ENCODE measurements at regions not wholly inside any gene's neighbourhood (a gene's known extent, or its start where the extent isn't known, plus 50 kb on each side); places are given as distances from the start of the nearest gene placed in this dataset.

GRCh38 chr3:161713731-161714130 lies 217.1 kb downstream of the OTOL1 start:
- no peaks in the 10 kb centered on the region for H3K4me1 ChIP-seq
- no peaks in the 10 kb centered on the region for H3K9me3 ChIP-seq (replicated peaks in 1 of 11)
- H4K20me1 ChIP-seq = no peaks in the 10 kb centered on the region
- no peak overlapping the region for H3K4me3 ChIP-seq
- H3K9ac ChIP-seq = no peak overlapping the region
- no peaks in the 10 kb centered on the region for H3K36me3 ChIP-seq
- H3K4me2 ChIP-seq = no peak overlapping the region
- H3K27ac ChIP-seq = no peak overlapping the region
- H3K27me3 ChIP-seq = no peaks in the 10 kb centered on the region
- no peak for TF ChIP-seq Cebpa-rat (IDR thresholded peaks at IDR 0.05)

- Histone ChIP-seq H3K9ac (no peak overlapping the region), H3K27ac (no peak overlapping the region), H3K4me1 (no peaks in the 10 kb centered on the region), H3K9me3 (replicated peaks in 1 of 11) (0 out of 22 replicates have a peak, but pooled peaks cover 0 to 1% (median 0%) of the 10 kb centered on the region in 11 experiments), H4K20me1 (no peaks in the 10 kb centered on the region), H3K27me3 (no peaks in the 10 kb centered on the region), H3K36me3 (no peaks in the 10 kb centered on the region), H3K4me3 (no peak overlapping the region), H3K4me2 (no peak overlapping the region)
- TF ChIP-seq Cebpa-rat (IDR thresholded peaks at IDR 0.05) = no peak
These were observed 235.4 kb downstream of the OTOL1 start for GRCh38 chr3:161731968-161732367.

- Histone ChIP-seq H3K27ac (no peak overlapping the region), H3K9ac (no peak overlapping the region), H4K20me1 (no peaks in the 10 kb centered on the region), H3K4me3 (no peak overlapping the region), H3K4me1 (no peaks in the 10 kb centered on the region), H3K4me2 (no peak overlapping the region), H3K36me3 (no peaks in the 10 kb centered on the region), H3K27me3 (no peaks in the 10 kb centered on the region), H3K9me3 (replicated peaks in 1 of 11) (no peaks in the 10 kb centered on the region)
- no peak for TF ChIP-seq Cebpa-rat (IDR thresholded peaks at IDR 0.05)
These were observed 240.6 kb downstream of the OTOL1 start for GRCh38 chr3:161737171-161737570.

- no peaks in the 10 kb centered on the region for H3K36me3 ChIP-seq
- H3K27me3 ChIP-seq = no peaks in the 10 kb centered on the region
- H3K4me2 ChIP-seq = no peak overlapping the region
- no peaks in the 10 kb centered on the region for H3K9me3 ChIP-seq (replicated peaks in 1 of 11)
- no peak overlapping the region for H3K9ac ChIP-seq
- no peaks in the 10 kb centered on the region for H4K20me1 ChIP-seq
- H3K4me1 ChIP-seq = no peaks in the 10 kb centered on the region
- no peak overlapping the region for H3K27ac ChIP-seq
- no peak for TF ChIP-seq Cebpa-rat (IDR thresholded peaks at IDR 0.05)
- no peak overlapping the region for H3K4me3 ChIP-seq
These were observed 243.8 kb downstream of the OTOL1 start for GRCh38 chr3:161740421-161740820.

- H3K4me1 ChIP-seq = no peaks in the 10 kb centered on the region
- H3K36me3 ChIP-seq = no peaks in the 10 kb centered on the region
- H3K9me3 ChIP-seq (replicated peaks in 1 of 11) = no peaks in the 10 kb centered on the region
- no peak overlapping the region for H3K9ac ChIP-seq
- H3K4me3 ChIP-seq = no peak overlapping the region
- H3K27ac ChIP-seq = no peak overlapping the region
- H3K27me3 ChIP-seq = no peaks in the 10 kb centered on the region
- H4K20me1 ChIP-seq = no peaks in the 10 kb centered on the region
- no peak for TF ChIP-seq Cebpa-rat (IDR thresholded peaks at IDR 0.05)
- no peak overlapping the region for H3K4me2 ChIP-seq
These were observed 247.8 kb downstream of the OTOL1 start for GRCh38 chr3:161744366-161744765.

- H3K4me1 ChIP-seq = no peaks in the 10 kb centered on the region
- no peak for TF ChIP-seq Cebpa-rat (IDR thresholded peaks at IDR 0.05)
- H3K9ac ChIP-seq = no peak overlapping the region
- H3K36me3 ChIP-seq = no peaks in the 10 kb centered on the region
- H3K4me2 ChIP-seq = no peak overlapping the region
- H3K27me3 ChIP-seq = no peaks in the 10 kb centered on the region
- H3K4me3 ChIP-seq = no peak overlapping the region
- H4K20me1 ChIP-seq = no peaks in the 10 kb centered on the region
- no peaks in the 10 kb centered on the region for H3K9me3 ChIP-seq (replicated peaks in 1 of 11)
- no peak overlapping the region for H3K27ac ChIP-seq
These were observed 249.1 kb downstream of the OTOL1 start for GRCh38 chr3:161745741-161746140.

- H3K27me3 ChIP-seq = no peaks in the 10 kb centered on the region
- no peak overlapping the region for H3K27ac ChIP-seq
- no peak overlapping the region for H3K4me2 ChIP-seq
- H3K36me3 ChIP-seq = no peaks in the 10 kb centered on the region
- no peak overlapping the region for H3K9ac ChIP-seq
- no peaks in the 10 kb centered on the region for H3K9me3 ChIP-seq (replicated peaks in 1 of 11)
- no peak overlapping the region for H3K4me3 ChIP-seq
- no peak for TF ChIP-seq Cebpa-rat (IDR thresholded peaks at IDR 0.05)
- no peaks in the 10 kb centered on the region for H4K20me1 ChIP-seq
- H3K4me1 ChIP-seq = no peaks in the 10 kb centered on the region
These were observed 251.4 kb downstream of the OTOL1 start for GRCh38 chr3:161748049-161748448.

GRCh38 chr3:161754420-161755053 lies 257.9 kb downstream of the OTOL1 start:
- no peak overlapping the region for H3K27ac ChIP-seq
- H3K4me2 ChIP-seq = peak overlapping the region in 1 of 11 experiments; percentile 45; a peak in 1 of 22 replicates
- no peaks in the 10 kb centered on the region for H3K27me3 ChIP-seq
- no peak overlapping the region for H3K4me3 ChIP-seq
- H3K36me3 ChIP-seq = no peaks in the 10 kb centered on the region
- no peak overlapping the region for H3K9ac ChIP-seq
- H4K20me1 ChIP-seq = no peaks in the 10 kb centered on the region
- peaks cover 0 to 11% (median 7%) of the 10 kb centered on the region in 10 experiments; a peak in 10 of 20 replicates for H3K4me1 ChIP-seq
- no peaks in the 10 kb centered on the region for H3K9me3 ChIP-seq (replicated peaks in 1 of 11)
- no peak for TF ChIP-seq Cebpa-rat (IDR thresholded peaks at IDR 0.05)

GRCh38 chr3:161759444-161759843 lies 262.8 kb downstream of the OTOL1 start:
- Histone ChIP-seq H3K4me3 (no peak overlapping the region), H3K4me2 (no peak overlapping the region), H3K27ac (no peak overlapping the region), H3K9me3 (replicated peaks in 1 of 11) (no peaks in the 10 kb centered on the region), H3K9ac (no peak overlapping the region), H3K4me1 (peaks cover 0 to 11% (median 7%) of the 10 kb centered on the region in 10 experiments; a peak in 10 of 20 replicates), H4K20me1 (no peaks in the 10 kb centered on the region), H3K27me3 (no peaks in the 10 kb centered on the region), H3K36me3 (no peaks in the 10 kb centered on the region)
- TF ChIP-seq Cebpa-rat (IDR thresholded peaks at IDR 0.05) = no peak

- Histone ChIP-seq H3K36me3 (no peaks in the 10 kb centered on the region), H3K9ac (no peak overlapping the region), H3K4me3 (no peak overlapping the region), H3K4me1 (peaks cover 10 to 16% (median 14%) of the 10 kb centered on the region in 10 experiments), H3K27ac (no peak overlapping the region), H3K4me2 (no peak overlapping the region), H3K27me3 (no peaks in the 10 kb centered on the region), H3K9me3 (replicated peaks in 1 of 11) (no peaks in the 10 kb centered on the region), H4K20me1 (no peaks in the 10 kb centered on the region)
- TF ChIP-seq Cebpa-rat (IDR thresholded peaks at IDR 0.05) = no peak
These were observed 269.7 kb downstream of the OTOL1 start for GRCh38 chr3:161766331-161766730.

Measured in BLaER1 treated with 17β-estradiol and CSF1 and Interleukin-3, amounts not matched to agents 10 nM and 100 nM (cell line).